Skeletal muscle tissue (tissue), 3 donors: ENCODE measurements at regions not wholly inside any gene's neighbourhood (a gene's known extent, or its start where the extent isn't known, plus 50 kb on each side); places are given as distances from the start of the nearest gene placed in this dataset.

Source experiments
- H3K27ac ChIP-seq: one replicate; pipeline ENCODE4 v1.7.0; 2013; ENCODE audit warnings: mild to moderate bottlenecking, low read depth, low read length, inconsistent platforms
- H3K27me3 ChIP-seq, 3 donors: one replicate each; pipeline ENCODE4 v1.7.0; 2013; ENCODE audit warnings: low read length in 3 of 3; ENCODE audit not compliant: control insufficient read depth in 3 of 3, insufficient read depth in 3 of 3
- H3K36me3 ChIP-seq, 3 donors: one replicate each; pipeline ENCODE4 v1.7.0; 2013; ENCODE audit warnings: low read length in 3 of 3; ENCODE audit not compliant: control insufficient read depth in 3 of 3, insufficient read depth in 3 of 3
- H3K4me1 ChIP-seq, 3 donors: one replicate each; pipeline ENCODE4 v1.7.0; 2013; ENCODE audit warnings: low read length in 3 of 3, mild to moderate bottlenecking in 3 of 3; ENCODE audit not compliant: control insufficient read depth in 3 of 3, insufficient read depth in 3 of 3
- H3K4me3 ChIP-seq, 3 donors: one replicate each; pipeline ENCODE4 v1.7.0; 2013; ENCODE audit warnings: low read length in 3 of 3
- H3K9ac ChIP-seq, 3 donors: one replicate each; pipeline ENCODE4 v1.7.0; 2013; ENCODE audit warnings: low read length in 3 of 3, mild to moderate bottlenecking in 3 of 3, moderate library complexity in 2 of 3, low read depth in 1 of 3
- H3K9me3 ChIP-seq, 3 donors: one replicate each; pipeline ENCODE4 v1.7.0; 2013; ENCODE audit warnings: low read length in 3 of 3; ENCODE audit not compliant: control insufficient read depth in 3 of 3
- donor health status: Osteomylitis.

DNA sequence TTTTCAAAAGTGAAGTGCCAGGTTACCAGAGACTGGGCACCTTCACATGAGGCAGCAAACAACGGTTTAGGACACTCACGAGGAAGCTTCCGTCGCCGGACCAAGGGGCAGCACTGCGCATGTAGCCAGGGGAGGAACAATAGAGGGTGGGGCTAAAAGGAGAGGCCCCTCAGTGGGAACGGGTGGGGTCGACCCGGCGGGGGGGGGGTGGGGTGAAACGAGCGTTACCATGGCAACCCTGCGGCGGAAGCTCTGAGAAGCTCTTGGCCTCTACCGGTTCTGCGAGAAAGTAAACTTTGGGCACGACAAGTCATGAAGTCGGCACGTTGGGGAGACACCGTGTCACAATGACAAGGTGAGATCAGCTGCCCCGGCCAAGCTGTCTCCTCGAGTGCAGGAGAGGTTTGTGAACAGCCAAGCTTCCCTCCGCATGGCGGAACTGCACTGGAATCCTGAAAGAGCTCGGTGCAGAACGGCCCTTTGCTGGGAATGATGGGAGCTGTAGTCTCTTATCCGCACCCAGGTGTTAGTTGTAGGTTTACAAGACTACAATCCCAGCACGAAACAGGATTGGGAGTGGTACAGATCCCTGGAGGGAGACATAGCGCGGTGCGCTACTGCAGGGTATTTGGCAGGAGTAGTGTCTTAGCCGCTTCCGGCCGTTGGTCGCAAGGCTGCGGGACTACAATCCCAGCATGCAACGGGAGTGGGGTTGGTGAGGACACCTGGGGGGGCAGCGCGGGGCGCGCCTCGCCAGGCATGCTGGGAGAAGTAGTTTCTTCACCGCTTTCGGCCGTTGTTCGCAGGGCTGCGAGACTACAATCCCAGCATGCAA, 72.8 kb upstream of the ZNF722 start:
- H3K4me3 ChIP-seq = peak overlapping the region; percentile 77 to 100 (median 99)
- peak overlapping the region; percentile 50 for H3K27ac ChIP-seq
- H3K36me3 ChIP-seq = no peaks in the 10 kb centered on the region
- peaks cover 0 to 14% (median 11%) of the 10 kb centered on the region in 3 donors for H3K4me1 ChIP-seq
- peak overlapping the region; percentile 32 to 86 (median 74) for H3K9ac ChIP-seq
- no peaks in the 10 kb centered on the region for H3K9me3 ChIP-seq
- no peaks in the 10 kb centered on the region for H3K27me3 ChIP-seq

DNA sequence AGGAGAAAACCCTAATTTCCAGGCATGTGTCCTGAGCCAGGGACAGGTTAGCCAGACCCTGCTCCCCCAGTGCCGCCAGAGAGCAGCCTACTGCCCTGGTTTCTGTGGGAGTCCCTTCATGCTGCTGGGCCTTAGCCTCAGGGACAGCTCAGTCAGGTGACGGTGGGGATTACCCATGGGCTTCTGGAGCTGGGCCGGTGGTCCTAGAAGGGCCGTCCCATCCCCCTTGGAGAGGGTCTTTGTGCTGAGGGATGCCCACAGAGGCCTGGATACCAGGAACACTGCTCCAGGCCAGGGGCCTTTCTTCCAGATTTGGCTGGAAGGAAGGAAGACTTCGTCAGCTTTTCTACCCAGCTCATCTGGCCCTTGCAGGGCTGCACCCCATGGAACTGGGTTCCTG, 71.4 kb upstream of the ZNF722 start:
- Histone ChIP-seq H3K4me3 (peak overlapping the region; percentile 77 to 100 (median 99)), H3K36me3 (no peaks in the 10 kb centered on the region), H3K4me1 (peaks cover 0 to 14% (median 11%) of the 10 kb centered on the region in 3 donors), H3K9ac (peak overlapping the region in 2 of 3 donors; percentile 66 to 86), H3K27me3 (peaks cover 0 to 5% (median 0%) of the 10 kb centered on the region in 3 donors), H3K9me3 (no peaks in the 10 kb centered on the region), H3K27ac (no peak overlapping the region)

GRCh38 chr7:63931057-63931600, 67.5 kb upstream of the ZNF722 start:
- H3K27ac ChIP-seq = no peak overlapping the region
- peaks cover 0 to 5% (median 0%) of the 10 kb centered on the region in 3 donors for H3K27me3 ChIP-seq
- H3K4me1 ChIP-seq = peaks cover 0 to 8% (median 7%) of the 10 kb centered on the region in 3 donors
- H3K9ac ChIP-seq = no peak overlapping the region
- H3K9me3 ChIP-seq = no peaks in the 10 kb centered on the region
- H3K4me3 ChIP-seq = no peak overlapping the region
- H3K36me3 ChIP-seq = no peaks in the 10 kb centered on the region

GRCh38 chr7:63931985-63932577, 66.6 kb upstream of the ZNF722 start:
- H3K27ac ChIP-seq = no peak overlapping the region
- no peak overlapping the region for H3K4me3 ChIP-seq
- no peak overlapping the region for H3K9ac ChIP-seq
- H3K27me3 ChIP-seq = peaks cover 0 to 5% (median 0%) of the 10 kb centered on the region in 3 donors
- peaks cover 0 to 3% (median 2%) of the 10 kb centered on the region in 3 donors for H3K4me1 ChIP-seq
- peaks cover 0 to 2% (median 0%) of the 10 kb centered on the region in 3 donors for H3K9me3 ChIP-seq
- H3K36me3 ChIP-seq = no peaks in the 10 kb centered on the region
